GM23338 (cell line): ENCODE measurements at regions not wholly inside any gene's neighbourhood (a gene's known extent, or its start where the extent isn't known, plus 50 kb on each side); places are given as distances from the start of the nearest gene placed in this dataset.

ENCODE experiments used
- ATAC-seq: fragments of 200-7000 bp; cut with Tn5 transposase; 3 replicates; pipeline ENCODE4 v1.9.1; 2020
- DNase-seq: peaks from one replicate; pipeline ENCODE4 v3.0.0-alpha.2; 2015; ENCODE audit warnings: low spot score
- H2AFZ ChIP-seq: fragments of 200-600 bp; sonication (generic); 2 replicates; pipeline ENCODE4 v1.8.0; 2016; ENCODE audit warnings: antibody characterized with exemption, mild to moderate bottlenecking, moderate library complexity
- H3F3A ChIP-seq: fragments of 200-600 bp; sonication (generic); replicated peaks from 2 replicates; pipeline ENCODE4 v1.8.0; 2017; ENCODE audit warnings: antibody characterized with exemption, mixed run types, low read depth
- H3K27ac ChIP-seq: fragments of 200-600 bp; sonication (generic); 2 replicates; pipeline ENCODE4 v1.6.1; 2016; ENCODE audit warnings: low read depth
- H3K27me3 ChIP-seq: fragments of 200-600 bp; sonication (generic); 2 replicates; pipeline ENCODE4 v1.8.0; 2016; ENCODE audit warnings: mild to moderate bottlenecking, mixed run types, moderate library complexity; ENCODE audit not compliant: insufficient read depth
- H3K36me3 ChIP-seq: fragments of 200-600 bp; sonication (generic); 2 replicates; pipeline ENCODE4 v1.8.0; 2016; ENCODE audit warnings: mild to moderate bottlenecking; ENCODE audit not compliant: insufficient read depth
- H3K4me1 ChIP-seq: fragments of 200-600 bp; sonication (generic); 2 replicates; pipeline ENCODE4 v1.8.0; 2016; ENCODE audit warnings: mild to moderate bottlenecking, moderate library complexity; ENCODE audit not compliant: insufficient read depth
- H3K4me2 ChIP-seq: fragments of 200-600 bp; sonication (generic); 2 replicates; pipeline ENCODE4 v1.7.1; 2017; ENCODE audit warnings: mixed run types
- H3K4me3 ChIP-seq: fragments of 200-600 bp; sonication (generic); 2 replicates; pipeline ENCODE4 v1.6.1; 2016; ENCODE audit warnings: mixed run types
- H3K79me2 ChIP-seq: fragments of 200-600 bp; sonication (generic); replicated peaks from 2 replicates; pipeline ENCODE4 v1.8.0; 2017; ENCODE audit warnings: mild to moderate bottlenecking; ENCODE audit not compliant: insufficient read depth
- H3K9me2 ChIP-seq: fragments of 200-600 bp; sonication (generic); 2 replicates; pipeline ENCODE4 v1.8.0; 2017; ENCODE audit not compliant: insufficient read depth
- H4K20me1 ChIP-seq: fragments of 200-600 bp; sonication (generic); replicated peaks from 2 replicates; pipeline ENCODE4 v1.8.0; 2017; ENCODE audit warnings: mild to moderate bottlenecking; ENCODE audit not compliant: insufficient read depth
- H3K27ac Mint-ChIP-seq: 2 replicates; pipeline ENCODE4 v1.8.0; 2020; ENCODE audit warnings: inconsistent platforms, mild to moderate bottlenecking, moderate library complexity, mixed read lengths
- H3K27me3 Mint-ChIP-seq: 3 replicates; pipeline ENCODE4 v1.8.0; 2022; ENCODE audit warnings: low read depth, mild to moderate bottlenecking, moderate library complexity, mixed read lengths, inconsistent platforms; ENCODE audit not compliant: insufficient read depth, poor library complexity
- H3K36me3 Mint-ChIP-seq: 3 replicates; pipeline ENCODE4 v1.8.0; 2021; ENCODE audit warnings: low read depth, mild to moderate bottlenecking, inconsistent platforms, moderate library complexity, mixed read lengths
- H3K4me1 Mint-ChIP-seq: 3 replicates; pipeline ENCODE4 v1.8.0; 2020; ENCODE audit warnings: mild to moderate bottlenecking, inconsistent platforms, mixed read lengths
- H3K4me3 Mint-ChIP-seq: 3 replicates; pipeline ENCODE4 v1.8.0; 2021; ENCODE audit warnings: moderate library complexity, mild to moderate bottlenecking, inconsistent platforms, mixed read lengths
- H3K9me3 Mint-ChIP-seq: 3 replicates; pipeline ENCODE4 v1.8.0; 2020; ENCODE audit warnings: moderate library complexity, mild to moderate bottlenecking, inconsistent platforms, mixed read lengths
- CREB1 ChIP-seq: fragments of 250-450 bp; sonication (Bioruptor Pico); IDR thresholded peaks from 2 replicates; pipeline ENCODE4 v1.5.0; 2020; ENCODE audit warnings: low read depth, mild to moderate bottlenecking, moderate library complexity
- CTCF ChIP-seq, 2 experiments: fragments of 200-600 bp in 1 of 2; sonication (generic) in 1 of 2; conservative IDR thresholded peaks; 2 replicates each; pipeline versions ENCODE4 v1.5.1 to v1.6.1; 2016 to 2017; ENCODE audit warnings: antibody characterized with exemption in 2 of 2, low read depth in 2 of 2, mild to moderate bottlenecking in 2 of 2, moderate library complexity in 1 of 2
- ETS1 ChIP-seq: IDR thresholded peaks from 2 replicates; pipeline ENCODE4 v1.6.1; 2016; ENCODE audit warnings: antibody characterized with exemption
- EZH2 ChIP-seq: fragments of 200-600 bp; sonication (generic); IDR thresholded peaks from one replicate; pipeline ENCODE4 v1.8.0; 2017; ENCODE audit warnings: antibody characterized with exemption, mild to moderate bottlenecking, low read depth; ENCODE audit not compliant: unreplicated experiment
- EZH2phosphoT487 ChIP-seq: fragments of 200-600 bp; sonication (generic); IDR thresholded peaks from one replicate; pipeline ENCODE4 v1.8.1; 2018; ENCODE audit warnings: antibody characterized with exemption; ENCODE audit not compliant: unreplicated experiment
- JUNB ChIP-seq: IDR thresholded peaks from one replicate; pipeline ENCODE4 v1.6.1; 2016; ENCODE audit warnings: antibody characterized with exemption; ENCODE audit not compliant: unreplicated experiment
- NANOG ChIP-seq: IDR thresholded peaks from 2 replicates; pipeline ENCODE4 v1.6.1; 2016; ENCODE audit warnings: antibody characterized with exemption, borderline replicate concordance
- POLR2AphosphoS5 ChIP-seq: IDR thresholded peaks from 2 replicates; pipeline ENCODE4 v1.6.1; 2016; ENCODE audit warnings: antibody characterized with exemption, low read depth
- REST ChIP-seq: IDR thresholded peaks from one replicate; pipeline ENCODE4 v1.6.1; 2018; ENCODE audit warnings: antibody characterized with exemption; ENCODE audit not compliant: unreplicated experiment
- STAT1 ChIP-seq: IDR thresholded peaks from one replicate; pipeline ENCODE4 v1.6.1; 2016; ENCODE audit warnings: antibody characterized with exemption; ENCODE audit not compliant: unreplicated experiment
- ZNF114 ChIP-seq: fragments of 250-450 bp; sonication (Bioruptor Pico); IDR thresholded peaks from 2 replicates; pipeline ENCODE4 v1.5.0; 2020; ENCODE audit warnings: mild to moderate bottlenecking, moderate library complexity
- ZNF331 ChIP-seq: fragments of 250-450 bp; sonication (Bioruptor Pico); IDR thresholded peaks from 2 replicates; pipeline ENCODE4 v1.5.0; 2020; ENCODE audit warnings: low read depth, mild to moderate bottlenecking, moderate library complexity
- ZNF462 ChIP-seq: fragments of 250-450 bp; sonication (Bioruptor Pico); IDR thresholded peaks from 2 replicates; pipeline ENCODE4 v1.5.0; 2020; ENCODE audit warnings: mild to moderate bottlenecking, moderate library complexity

GRCh38 chr22:27023591-27023990, 366.2 kb downstream of the MIAT start:
- no peak overlapping the region for H3K27ac Mint-ChIP-seq
- peaks cover 22% of the 10 kb centered on the region for H3K4me1 Mint-ChIP-seq
- Histone ChIP-seq H3F3A (no peaks in the 10 kb centered on the region), H2AFZ (no peak overlapping the region), H3K4me3 (no peak overlapping the region), H3K4me2 (no peak overlapping the region), H3K27ac (no peak overlapping the region), H3K79me2 (no peaks in the 10 kb centered on the region), H3K27me3 (no peaks in the 10 kb centered on the region), H3K36me3 (no peaks in the 10 kb centered on the region), H3K9me2 (no peaks in the 10 kb centered on the region; the same call in 1 of the 2 replicates), H4K20me1 (no peaks in the 10 kb centered on the region), H3K4me1 (no peaks in the 10 kb centered on the region; the same call in none of the 2 replicates)
- DNase-seq (no peak), ATAC-seq (no peak)
- H3K4me3 Mint-ChIP-seq = no peak overlapping the region
- peaks cover 10% of the 10 kb centered on the region for H3K27me3 Mint-ChIP-seq
- no peaks in the 10 kb centered on the region for H3K9me3 Mint-ChIP-seq
- TF ChIP-seq ZNF331 (CRISPR knock-in tag) (no peak), EZH2phosphoT487 (no peak), STAT1 (no peak), NANOG (no peak), EZH2 (no peak), CREB1 (CRISPR knock-in tag) (no peak), JUNB (no peak), ZNF462 (CRISPR knock-in tag) (no peak), CTCF (conservative IDR thresholded peaks at IDR 0.05; ENCODE audit: low read depth in 2 of 2) (no peak), POLR2AphosphoS5 (no peak), ETS1 (no peak), ZNF114 (no peak), REST (no peak)
- H3K36me3 Mint-ChIP-seq = no peaks in the 10 kb centered on the region
